OCI-LY1 (cell line): ENCODE measurements at regions not wholly inside any gene's neighbourhood (a gene's known extent, or its start where the extent isn't known, plus 50 kb on each side); places are given as distances from the start of the nearest gene placed in this dataset.

Experiments used
- CTCF ChIP-seq: fragments of 200-600 bp; sonication (generic), shearing (Covaris generic); IDR thresholded peaks from 2 replicates; pipeline ENCODE4 v1.5.1; 2017; ENCODE audit warnings: mild to moderate bottlenecking, antibody characterized with exemption, low read length, moderate library complexity, mixed read lengths
- EZH2 ChIP-seq: fragments of 200-600 bp; sonication (generic), shearing (Covaris generic); IDR thresholded peaks from 2 replicates; pipeline ENCODE4 v1.8.0; 2017; ENCODE audit warnings: borderline replicate concordance, mixed run types, mild to moderate bottlenecking, antibody characterized with exemption, low read length, moderate library complexity, mixed read lengths

DNA sequence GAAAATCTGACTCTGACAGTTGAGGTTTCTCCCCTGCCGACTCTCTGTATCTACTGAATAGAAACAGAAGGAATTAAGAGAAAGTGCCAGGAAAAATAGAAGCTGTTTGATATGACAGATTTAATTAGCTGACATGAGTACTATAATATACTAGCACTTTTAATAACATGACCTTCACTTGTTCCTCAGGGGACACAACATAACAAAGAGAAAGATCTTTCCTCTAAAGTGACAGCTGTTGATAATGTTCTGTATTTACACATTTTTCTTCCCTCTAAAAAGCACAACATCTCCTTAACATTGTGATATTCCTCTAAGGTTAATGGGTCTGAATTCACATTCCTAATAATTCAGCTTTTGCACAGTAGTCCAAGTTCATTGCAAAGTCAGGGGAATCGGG, 1136.0 kb downstream of the PCDH17 start:
- TF ChIP-seq CTCF (no peak), EZH2 (no peak)
